ENCODE measurements at regions not wholly inside any gene's neighbourhood (a gene's known extent, or its start where the extent isn't known, plus 50 kb on each side); places are given as distances from the start of the nearest gene placed in this dataset.
A peak's percentile ranks its signal among the peaks of the same experiment; 100 is the strongest.

DNA sequence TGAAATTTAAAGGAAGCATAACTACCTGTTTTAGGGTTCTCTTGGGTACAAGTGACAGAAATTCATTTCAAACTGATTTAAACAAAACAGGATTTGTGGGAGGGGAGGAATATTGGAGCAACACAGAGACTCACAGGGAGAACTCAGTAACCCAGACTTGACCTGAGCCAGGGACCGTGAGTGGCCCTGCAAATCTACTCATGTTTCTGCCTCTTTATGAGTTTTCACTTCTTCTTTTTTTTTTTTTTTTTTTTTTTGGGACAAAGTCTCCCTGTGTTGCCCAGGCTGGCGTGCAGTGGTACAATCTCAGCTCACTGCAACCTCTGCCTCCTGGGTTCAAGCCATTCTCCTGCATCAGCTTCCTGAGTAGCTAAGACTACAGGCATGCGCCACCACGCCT lies 405.6 kb upstream of the ZNF608 start:
- no peaks in the 10 kb centered on the region for H3K36me3 ChIP-seq
- H3K79me2 ChIP-seq (ENCODE audit: low read depth): no peaks in the 10 kb centered on the region
- Mint-ChIP-seq H3K4me1 (peaks cover 43% of the 10 kb centered on the region), H3K4me3 (no peak overlapping the region), H3K27ac (no peak overlapping the region), H3K36me3 (no peaks in the 10 kb centered on the region), H3K27me3 (ENCODE audit: insufficient read depth, low read depth) (no peaks in the 10 kb centered on the region), H3K9me3 (peaks cover 2% of the 10 kb centered on the region)
- no peak overlapping the region for H2AFZ ChIP-seq (replicated peaks)
- no peak overlapping the region for H3K4me3 ChIP-seq
- H3K9me3 ChIP-seq (ENCODE audit: low read depth): no peaks in the 10 kb centered on the region
- no peak for DNase-seq (ENCODE audit: low spot score)
- no peaks in the 10 kb centered on the region for H3K27me3 ChIP-seq
- no peaks in the 10 kb centered on the region for H4K20me1 ChIP-seq (ENCODE audit: low read depth)
- TF ChIP-seq EZH2 (IDR thresholded peaks at IDR 0.05) (no peak), EZH2phosphoT487 (IDR thresholded peaks at IDR 0.05) (no peak), CTCF (IDR thresholded peaks at IDR 0.05) (no peak)
- H3K4me1 ChIP-seq: peaks cover 31% of the 10 kb centered on the region
- H3K27ac ChIP-seq: no peak overlapping the region
- no peaks in the 10 kb centered on the region for H3F3A ChIP-seq (ENCODE audit: low read depth)
- H3K9ac ChIP-seq: no peak overlapping the region
- peak overlapping the region; percentile 39 for H3K4me2 ChIP-seq

GRCh38 chr5:125152461-125153189 lies 406.2 kb upstream of the ZNF608 start:
- no peaks in the 10 kb centered on the region for H3K27me3 ChIP-seq
- Mint-ChIP-seq H3K4me3 (no peak overlapping the region), H3K27ac (no peak overlapping the region), H3K27me3 (ENCODE audit: insufficient read depth, low read depth) (no peaks in the 10 kb centered on the region), H3K36me3 (no peaks in the 10 kb centered on the region), H3K9me3 (peaks cover 2% of the 10 kb centered on the region), H3K4me1 (peaks cover 43% of the 10 kb centered on the region)
- H4K20me1 ChIP-seq (ENCODE audit: low read depth): no peaks in the 10 kb centered on the region
- H3K27ac ChIP-seq: no peak overlapping the region
- no peak overlapping the region for H2AFZ ChIP-seq (replicated peaks)
- no peak overlapping the region for H3K4me3 ChIP-seq
- no peak for TF ChIP-seq EZH2 (IDR thresholded peaks at IDR 0.05)
- no peak for TF ChIP-seq EZH2phosphoT487 (IDR thresholded peaks at IDR 0.05)
- no peak for TF ChIP-seq CTCF (IDR thresholded peaks at IDR 0.05)
- H3K4me2 ChIP-seq: no peak overlapping the region
- peaks cover 31% of the 10 kb centered on the region for H3K4me1 ChIP-seq
- H3K36me3 ChIP-seq: no peaks in the 10 kb centered on the region
- no peaks in the 10 kb centered on the region for H3K79me2 ChIP-seq (ENCODE audit: low read depth)
- H3K9ac ChIP-seq: no peak overlapping the region
- no peak for DNase-seq (ENCODE audit: low spot score)
- H3F3A ChIP-seq (ENCODE audit: low read depth): no peaks in the 10 kb centered on the region
- no peaks in the 10 kb centered on the region for H3K9me3 ChIP-seq (ENCODE audit: low read depth)

- H3K4me1 Mint-ChIP-seq: peaks cover 43% of the 10 kb centered on the region
- H3K27me3 Mint-ChIP-seq (ENCODE audit: insufficient read depth, low read depth): no peaks in the 10 kb centered on the region
- H3K27ac Mint-ChIP-seq: no peak overlapping the region
- H3K36me3 Mint-ChIP-seq: no peaks in the 10 kb centered on the region
- Histone ChIP-seq H3K9me3 (ENCODE audit: low read depth) (no peaks in the 10 kb centered on the region), H3F3A (ENCODE audit: low read depth) (no peaks in the 10 kb centered on the region), H3K27ac (no peak overlapping the region), H3K4me2 (no peak overlapping the region), H3K4me3 (no peak overlapping the region), H3K9ac (no peak overlapping the region), H3K79me2 (ENCODE audit: low read depth) (no peaks in the 10 kb centered on the region), H3K27me3 (no peaks in the 10 kb centered on the region), H2AFZ (replicated peaks) (no peak overlapping the region), H3K4me1 (peaks cover 31% of the 10 kb centered on the region), H3K36me3 (no peaks in the 10 kb centered on the region), H4K20me1 (ENCODE audit: low read depth) (no peaks in the 10 kb centered on the region)
- TF ChIP-seq EZH2 (IDR thresholded peaks at IDR 0.05) (no peak), CTCF (IDR thresholded peaks at IDR 0.05) (no peak), EZH2phosphoT487 (IDR thresholded peaks at IDR 0.05) (no peak)
- H3K9me3 Mint-ChIP-seq: peaks cover 2% of the 10 kb centered on the region
- no peak for DNase-seq (ENCODE audit: low spot score)
- no peak overlapping the region for H3K4me3 Mint-ChIP-seq
Measured at GRCh38 chr5:125153231-125153630, 406.8 kb upstream of the ZNF608 start.
